ENCODE measurements at regions not wholly inside any gene's neighbourhood (a gene's known extent, or its start where the extent isn't known, plus 50 kb on each side); places are given as distances from the start of the nearest gene placed in this dataset.

DNA sequence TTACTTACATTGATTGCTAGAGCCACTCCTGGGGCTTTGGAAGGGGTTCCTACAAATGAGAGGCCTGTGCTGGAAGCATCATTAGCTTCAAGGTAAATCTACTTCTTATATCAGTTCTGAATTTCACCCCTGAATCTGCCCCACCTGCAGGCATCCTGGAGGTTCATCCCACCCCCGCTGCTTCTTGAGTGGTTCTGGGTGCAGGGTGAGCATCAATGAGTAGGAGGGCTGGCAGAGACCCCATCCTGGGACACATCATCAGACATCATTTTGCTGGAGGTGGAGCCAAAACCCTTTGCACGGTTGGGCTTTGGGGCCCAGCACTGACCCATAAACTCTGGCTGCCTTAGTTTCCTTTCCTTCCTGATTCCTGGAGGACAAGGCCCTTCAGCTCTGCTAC lies 143.7 kb downstream of the PTPN20 start:
- TF ChIP-seq BHLHE40 (IDR thresholded peaks at IDR 0.05; ENCODE audit: borderline replicate concordance) (no peak), ARNT (IDR thresholded peaks at IDR 0.05) (no peak), SP1 (IDR thresholded peaks at IDR 0.05) (no peak), FOXK2 (IDR thresholded peaks at IDR 0.05) (no peak), TARDBP (IDR thresholded peaks at IDR 0.05) (no peak), NFRKB (IDR thresholded peaks at IDR 0.05) (no peak), SUZ12 (IDR thresholded peaks at IDR 0.05) (no peak), ELF4 (IDR thresholded peaks at IDR 0.05) (no peak), L3MBTL2 (conservative IDR thresholded peaks at IDR 0.05) (no peak), FOXM1 (IDR thresholded peaks at IDR 0.05; ENCODE audit: borderline replicate concordance) (no peak), ZNF384 (IDR thresholded peaks at IDR 0.05) (no peak), FOXA1 (IDR thresholded peaks at IDR 0.05) (no peak), CTBP1 (IDR thresholded peaks at IDR 0.05; ENCODE audit: borderline replicate concordance) (no peak), LEF1 (IDR thresholded peaks at IDR 0.05; ENCODE audit: borderline replicate concordance) (no peak)

All from HEK293T (cell line).